ENCODE measurements at regions not wholly inside any gene's neighbourhood (a gene's known extent, or its start where the extent isn't known, plus 50 kb on each side); places are given as distances from the start of the nearest gene placed in this dataset.

- TF ChIP-seq CTCF (IDR thresholded peaks at IDR 0.05; ENCODE audit: borderline replicate concordance, control extremely low read depth, extremely low read depth, insufficient read depth, missing control alignments), result no peak
- no peak for DNase-seq (ENCODE audit: low spot score)
- in situ Hi-C loops (cut with MboI; ENCODE audit: low sequenced_read_pairs, unreplicated experiment), result no loop called here
Measured at GRCh38 chr1:213821175-213821942, 166.4 kb upstream of the PROX1 start.

GRCh38 chr1:213821943-213822334, 165.8 kb upstream of the PROX1 start:
- in situ Hi-C loops (cut with MboI; ENCODE audit: low sequenced_read_pairs, unreplicated experiment), result no loop called here
- no peak for TF ChIP-seq CTCF (IDR thresholded peaks at IDR 0.05; ENCODE audit: borderline replicate concordance, control extremely low read depth, extremely low read depth, insufficient read depth, missing control alignments)
- DNase-seq (ENCODE audit: low spot score), result no peak

- DNase-seq (ENCODE audit: low spot score), result no peak
- no peak for TF ChIP-seq CTCF (IDR thresholded peaks at IDR 0.05; ENCODE audit: borderline replicate concordance, control extremely low read depth, extremely low read depth, insufficient read depth, missing control alignments)
- in situ Hi-C loops (cut with MboI; ENCODE audit: low sequenced_read_pairs, unreplicated experiment), result no loop called here
Measured at GRCh38 chr1:213826891-213827290, 160.9 kb upstream of the PROX1 start.

GRCh38 chr1:213828867-213829266, 158.9 kb upstream of the PROX1 start:
- no peak for DNase-seq (ENCODE audit: low spot score)
- in situ Hi-C loops (cut with MboI; ENCODE audit: low sequenced_read_pairs, unreplicated experiment), result no loop called here
- TF ChIP-seq CTCF (IDR thresholded peaks at IDR 0.05; ENCODE audit: borderline replicate concordance, control extremely low read depth, extremely low read depth, insufficient read depth, missing control alignments), result no peak

- in situ Hi-C loops (cut with MboI; ENCODE audit: low sequenced_read_pairs, unreplicated experiment), result no loop called here
- TF ChIP-seq CTCF (IDR thresholded peaks at IDR 0.05; ENCODE audit: borderline replicate concordance, control extremely low read depth, extremely low read depth, insufficient read depth, missing control alignments), result no peak
Measured at GRCh38 chr1:213829780-213830179, 158.0 kb upstream of the PROX1 start.

GRCh38 chr1:213830371-213830770, 157.4 kb upstream of the PROX1 start:
- DNase-seq (ENCODE audit: low spot score), result no peak
- in situ Hi-C loops (cut with MboI; ENCODE audit: low sequenced_read_pairs, unreplicated experiment), result no loop called here
- no peak for TF ChIP-seq CTCF (IDR thresholded peaks at IDR 0.05; ENCODE audit: borderline replicate concordance, control extremely low read depth, extremely low read depth, insufficient read depth, missing control alignments)

More at GRCh38 chr1:213829780-213830179, 158.0 kb upstream of the PROX1 start:
- no peak for DNase-seq (ENCODE audit: low spot score)
